ENCODE measurements at regions not wholly inside any gene's neighbourhood (a gene's known extent, or its start where the extent isn't known, plus 50 kb on each side); places are given as distances from the start of the nearest gene placed in this dataset.
A peak's percentile ranks its signal among the peaks of the same experiment; 100 is the strongest.
"Not testable (repeated sequence)": the region's sequence is repeated elsewhere in the genome, so short reads cannot be mapped to it uniquely, and the experiment has no call there.

GRCh38 chr22:16441014-16441413, 151.6 kb downstream of the CCT8L2 start:
- TF ChIP-seq POLR2A (IDR thresholded peaks at IDR 0.05) = not testable (repeated sequence)
- TF ChIP-seq, protein P1, sequence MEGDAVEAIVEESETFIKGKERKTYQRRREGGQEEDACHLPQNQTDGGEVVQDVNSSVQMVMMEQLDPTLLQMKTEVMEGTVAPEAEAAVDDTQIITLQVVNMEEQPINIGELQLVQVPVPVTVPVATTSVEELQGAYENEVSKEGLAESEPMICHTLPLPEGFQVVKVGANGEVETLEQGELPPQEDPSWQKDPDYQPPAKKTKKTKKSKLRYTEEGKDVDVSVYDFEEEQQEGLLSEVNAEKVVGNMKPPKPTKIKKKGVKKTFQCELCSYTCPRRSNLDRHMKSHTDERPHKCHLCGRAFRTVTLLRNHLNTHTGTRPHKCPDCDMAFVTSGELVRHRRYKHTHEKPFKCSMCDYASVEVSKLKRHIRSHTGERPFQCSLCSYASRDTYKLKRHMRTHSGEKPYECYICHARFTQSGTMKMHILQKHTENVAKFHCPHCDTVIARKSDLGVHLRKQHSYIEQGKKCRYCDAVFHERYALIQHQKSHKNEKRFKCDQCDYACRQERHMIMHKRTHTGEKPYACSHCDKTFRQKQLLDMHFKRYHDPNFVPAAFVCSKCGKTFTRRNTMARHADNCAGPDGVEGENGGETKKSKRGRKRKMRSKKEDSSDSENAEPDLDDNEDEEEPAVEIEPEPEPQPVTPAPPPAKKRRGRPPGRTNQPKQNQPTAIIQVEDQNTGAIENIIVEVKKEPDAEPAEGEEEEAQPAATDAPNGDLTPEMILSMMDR (IDR thresholded peaks at IDR 0.05) = peak; percentile 13 to 48 (median 37)
